IPS-20b (cell line): ENCODE measurements at regions not wholly inside any gene's neighbourhood (a gene's known extent, or its start where the extent isn't known, plus 50 kb on each side); places are given as distances from the start of the nearest gene placed in this dataset.

Experiments
- H3K27ac ChIP-seq: one replicate; pipeline ENCODE4 v1.5.1; 2013; ENCODE audit warnings: low read length
- H3K27me3 ChIP-seq: 2 replicates; pipeline ENCODE4 v1.6.1; 2013; ENCODE audit warnings: mild to moderate bottlenecking, low read length, inconsistent platforms; ENCODE audit not compliant: insufficient read depth
- H3K36me3 ChIP-seq: 2 replicates; pipeline ENCODE4 v1.6.1; 2013; ENCODE audit warnings: low read depth, mild to moderate bottlenecking, inconsistent platforms, low read length, moderate library complexity; ENCODE audit not compliant: insufficient read depth
- H3K4me1 ChIP-seq: 2 replicates; pipeline ENCODE4 v1.6.1; 2013; ENCODE audit warnings: mild to moderate bottlenecking, control low read depth, inconsistent platforms, low read length, moderate library complexity; ENCODE audit not compliant: insufficient read depth
- H3K4me3 ChIP-seq: 2 replicates; pipeline ENCODE4 v1.5.1; 2013; ENCODE audit warnings: mild to moderate bottlenecking, low read length, inconsistent platforms
- H3K9ac ChIP-seq: 2 replicates; pipeline ENCODE4 v1.6.1; 2013; ENCODE audit warnings: low read depth, mild to moderate bottlenecking, inconsistent platforms, low read length, moderate library complexity
- H3K9me3 ChIP-seq: 2 replicates; pipeline ENCODE4 v1.6.1; 2013; ENCODE audit warnings: mild to moderate bottlenecking, low read depth, low read length, inconsistent platforms; ENCODE audit not compliant: insufficient read depth

GRCh38 chr15:87618203-87618725, 638.3 kb downstream of the NTRK3 start:
- H3K4me3 ChIP-seq = no peak overlapping the region
- no peak overlapping the region for H3K9ac ChIP-seq
- H3K4me1 ChIP-seq = peaks cover 3% of the 10 kb centered on the region
- H3K27ac ChIP-seq = no peak overlapping the region
- H3K27me3 ChIP-seq = no peaks in the 10 kb centered on the region
- no peaks in the 10 kb centered on the region for H3K9me3 ChIP-seq
- no peaks in the 10 kb centered on the region for H3K36me3 ChIP-seq

- Histone ChIP-seq H3K4me3 (no peak overlapping the region), H3K4me1 (peaks cover 3% of the 10 kb centered on the region; the same call in 1 of the 2 replicates), H3K27me3 (no peaks in the 10 kb centered on the region), H3K27ac (no peak overlapping the region), H3K9me3 (no peaks in the 10 kb centered on the region), H3K9ac (no peak overlapping the region), H3K36me3 (no peaks in the 10 kb centered on the region)
These were observed 641.8 kb downstream of the NTRK3 start for GRCh38 chr15:87614704-87615103.

DNA sequence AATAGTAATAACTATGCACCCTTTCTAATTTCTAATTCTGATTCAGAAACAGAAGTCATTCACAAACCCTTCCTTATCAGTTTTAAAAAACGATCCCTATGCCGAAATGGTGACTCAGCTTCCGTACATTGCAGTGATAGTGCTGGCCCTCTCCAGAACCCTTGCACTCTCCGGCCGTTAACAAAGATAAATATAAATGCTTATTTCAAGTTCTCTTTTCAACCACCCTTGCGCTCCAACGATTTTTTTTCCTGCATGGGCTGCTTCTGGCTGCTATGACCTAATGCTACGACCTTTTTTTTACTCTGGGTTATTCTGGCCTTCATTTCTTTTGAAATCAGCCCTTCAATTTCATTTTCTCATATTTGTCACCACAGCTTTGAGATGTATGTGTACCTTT, 646.2 kb downstream of the NTRK3 start:
- no peaks in the 10 kb centered on the region for H3K36me3 ChIP-seq
- H3K27ac ChIP-seq = no peak overlapping the region
- H3K27me3 ChIP-seq = no peaks in the 10 kb centered on the region
- no peaks in the 10 kb centered on the region for H3K4me1 ChIP-seq
- H3K9ac ChIP-seq = no peak overlapping the region
- H3K9me3 ChIP-seq = no peaks in the 10 kb centered on the region
- no peak overlapping the region for H3K4me3 ChIP-seq

DNA sequence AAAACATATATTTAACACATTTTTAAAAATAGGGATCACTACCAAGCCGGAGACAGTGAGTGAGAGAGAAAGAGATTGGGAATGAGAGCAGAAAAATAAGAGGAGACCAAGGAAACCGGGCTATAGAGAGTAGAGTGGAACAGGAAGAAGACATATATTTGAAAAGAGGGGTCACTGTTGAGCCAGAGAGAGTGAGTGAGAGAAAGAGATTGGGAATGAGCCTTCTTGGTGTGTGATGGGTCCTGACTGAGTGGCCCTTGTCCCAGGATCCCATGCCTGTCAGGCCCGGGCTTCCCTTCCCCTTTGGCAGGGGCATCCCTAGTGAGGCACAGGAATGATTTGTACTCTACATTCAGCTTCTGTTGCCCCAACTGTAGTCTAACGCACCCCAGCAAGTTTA, 646.6 kb downstream of the NTRK3 start:
- H3K4me1 ChIP-seq = no peaks in the 10 kb centered on the region
- H3K9me3 ChIP-seq = no peaks in the 10 kb centered on the region
- no peak overlapping the region for H3K4me3 ChIP-seq
- H3K27me3 ChIP-seq = no peaks in the 10 kb centered on the region
- no peaks in the 10 kb centered on the region for H3K36me3 ChIP-seq
- H3K27ac ChIP-seq = no peak overlapping the region
- H3K9ac ChIP-seq = no peak overlapping the region

GRCh38 chr15:87609474-87609873, 647.1 kb downstream of the NTRK3 start:
- no peaks in the 10 kb centered on the region for H3K9me3 ChIP-seq
- H3K27me3 ChIP-seq = no peaks in the 10 kb centered on the region
- H3K36me3 ChIP-seq = no peaks in the 10 kb centered on the region
- no peaks in the 10 kb centered on the region for H3K4me1 ChIP-seq
- no peak overlapping the region for H3K9ac ChIP-seq
- no peak overlapping the region for H3K27ac ChIP-seq
- no peak overlapping the region for H3K4me3 ChIP-seq

DNA sequence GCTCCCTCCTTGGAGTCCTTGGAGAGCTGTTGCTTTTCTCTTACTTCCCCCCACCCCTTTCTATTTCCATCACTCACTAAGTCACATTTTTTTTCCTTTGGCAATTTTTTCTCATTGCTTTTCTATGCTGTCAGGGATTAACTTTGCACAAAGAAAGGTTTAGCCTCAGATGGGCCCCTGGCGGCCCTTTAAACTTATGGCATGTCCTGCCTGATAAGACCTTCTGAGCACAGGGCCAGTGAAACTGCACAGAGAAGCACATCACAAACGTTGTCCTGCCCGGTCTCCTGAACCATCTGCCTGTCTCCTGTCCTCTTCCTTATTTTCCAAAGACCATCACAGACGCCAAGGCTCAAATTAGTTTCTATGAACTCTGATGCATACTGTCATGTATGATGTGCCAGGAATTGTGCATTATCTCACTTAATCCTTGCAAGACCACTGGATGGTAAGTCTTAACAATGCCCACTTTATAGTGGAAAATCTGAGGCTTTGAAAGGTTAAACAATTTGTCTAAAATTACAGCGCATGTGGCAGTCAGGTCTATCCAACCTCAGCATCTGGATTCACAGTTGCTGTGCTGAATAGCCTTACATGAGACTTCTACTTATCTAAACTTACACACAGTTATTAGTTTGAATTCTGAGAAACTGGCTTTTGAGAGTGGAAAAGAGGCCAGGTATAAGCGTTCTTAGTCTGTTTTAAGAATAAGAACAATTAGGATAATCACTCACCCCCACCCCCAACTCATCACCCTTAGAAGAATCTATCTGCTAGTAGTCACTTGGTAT, 648.1 kb downstream of the NTRK3 start:
- Histone ChIP-seq H3K4me3 (no peak overlapping the region), H3K27ac (no peak overlapping the region), H3K36me3 (no peaks in the 10 kb centered on the region), H3K9me3 (no peaks in the 10 kb centered on the region), H3K4me1 (no peaks in the 10 kb centered on the region), H3K9ac (no peak overlapping the region), H3K27me3 (no peaks in the 10 kb centered on the region)

DNA sequence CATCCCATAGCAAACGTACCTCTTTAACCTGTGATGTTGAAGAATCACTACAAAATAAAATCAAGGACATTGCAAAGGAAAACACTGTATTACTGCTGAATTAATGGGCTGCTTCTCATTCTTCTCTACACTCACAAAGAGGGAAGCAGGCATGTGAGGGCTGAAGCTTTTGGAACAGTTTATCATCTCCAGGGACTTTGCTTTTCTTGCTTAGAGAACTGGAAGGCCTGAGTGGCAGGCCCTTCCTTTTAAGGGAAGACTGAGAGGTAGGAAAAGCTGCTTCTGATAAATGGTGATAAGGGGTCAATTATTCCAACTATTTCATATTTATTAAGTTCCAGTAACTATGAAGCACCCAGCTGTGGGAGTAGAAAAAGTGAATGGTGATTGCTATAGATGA, 649.6 kb downstream of the NTRK3 start:
- no peaks in the 10 kb centered on the region for H3K9me3 ChIP-seq
- H3K36me3 ChIP-seq = no peaks in the 10 kb centered on the region
- no peaks in the 10 kb centered on the region for H3K27me3 ChIP-seq
- no peak overlapping the region for H3K9ac ChIP-seq
- no peak overlapping the region for H3K27ac ChIP-seq
- no peaks in the 10 kb centered on the region for H3K4me1 ChIP-seq
- no peak overlapping the region for H3K4me3 ChIP-seq

DNA sequence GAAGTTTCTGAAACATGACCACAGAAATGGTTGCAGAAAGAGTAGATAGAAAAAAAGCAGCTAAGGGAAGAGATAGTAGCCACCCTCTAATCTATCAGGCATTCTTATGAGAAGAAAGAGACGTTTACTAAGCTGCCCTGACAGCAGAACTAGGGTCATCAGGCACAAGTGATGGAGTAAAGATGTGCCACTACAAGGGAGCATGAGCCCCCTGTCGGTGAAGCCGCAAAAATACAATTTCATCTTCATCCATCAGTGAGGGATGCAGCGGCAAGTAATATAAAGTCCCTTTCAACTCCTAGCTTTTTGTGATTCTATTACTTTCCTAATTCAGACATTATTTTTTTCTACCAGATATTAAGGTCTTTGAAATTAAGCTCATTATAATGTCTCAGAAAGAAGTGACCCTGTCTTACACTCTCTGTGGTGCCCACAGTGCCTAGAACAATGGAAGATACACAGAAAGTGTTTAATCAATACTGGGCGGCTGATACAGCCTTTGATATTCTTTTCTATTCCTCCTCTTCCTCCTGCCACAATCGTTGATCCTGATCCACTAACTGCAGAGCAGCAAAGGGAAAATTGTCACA, 651.6 kb downstream of the NTRK3 start:
- H3K36me3 ChIP-seq = no peaks in the 10 kb centered on the region
- H3K9me3 ChIP-seq = no peaks in the 10 kb centered on the region
- no peak overlapping the region for H3K9ac ChIP-seq
- no peaks in the 10 kb centered on the region for H3K27me3 ChIP-seq
- no peak overlapping the region for H3K4me3 ChIP-seq
- H3K4me1 ChIP-seq = no peaks in the 10 kb centered on the region
- H3K27ac ChIP-seq = no peak overlapping the region

DNA sequence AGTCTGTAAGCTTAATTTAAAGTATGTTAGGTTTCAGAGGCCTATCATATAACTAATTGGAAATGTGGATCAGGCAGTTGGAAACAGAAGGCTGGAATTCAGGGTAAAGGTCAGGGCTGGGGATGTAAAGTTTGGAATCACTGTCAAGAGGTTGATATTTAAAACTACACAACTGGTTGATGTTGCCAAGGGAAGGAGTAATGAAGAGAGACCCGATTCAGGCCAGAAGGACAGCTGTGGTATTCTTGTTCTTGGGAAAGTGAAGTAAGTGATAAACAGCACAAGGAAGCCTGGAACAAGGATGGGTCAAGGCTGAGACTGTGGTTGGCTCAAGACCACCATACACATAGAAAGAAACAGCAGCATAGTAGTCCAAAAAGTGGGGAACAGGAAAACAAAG, 654.2 kb downstream of the NTRK3 start:
- no peak overlapping the region for H3K27ac ChIP-seq
- no peaks in the 10 kb centered on the region for H3K27me3 ChIP-seq
- no peaks in the 10 kb centered on the region for H3K36me3 ChIP-seq
- no peak overlapping the region for H3K4me3 ChIP-seq
- no peaks in the 10 kb centered on the region for H3K4me1 ChIP-seq
- H3K9ac ChIP-seq = no peak overlapping the region
- no peaks in the 10 kb centered on the region for H3K9me3 ChIP-seq

DNA sequence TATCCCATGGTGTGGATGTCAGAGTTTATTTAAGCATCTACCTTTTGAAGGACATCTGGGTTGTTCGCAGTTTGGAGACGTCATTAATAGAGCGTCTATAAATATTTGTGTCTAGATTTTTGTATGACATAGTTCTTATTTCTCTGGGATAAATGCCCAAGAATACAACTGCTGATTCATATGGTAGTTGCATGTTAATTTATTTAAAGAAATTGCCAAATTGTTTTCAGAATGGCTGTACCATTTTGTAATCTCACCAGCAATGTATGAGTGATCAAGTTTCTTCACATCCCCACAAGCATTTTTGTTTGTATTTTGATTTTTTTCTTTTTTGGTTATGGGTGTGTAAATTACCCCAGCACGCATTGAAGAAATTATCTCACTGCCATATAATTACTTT, 656.9 kb downstream of the NTRK3 start:
- no peak overlapping the region for H3K27ac ChIP-seq

GRCh38 chr15:87597346-87598052, 659.0 kb downstream of the NTRK3 start:
- Histone ChIP-seq H3K9me3 (no peaks in the 10 kb centered on the region), H3K4me3 (no peak overlapping the region), H3K4me1 (no peaks in the 10 kb centered on the region), H3K9ac (no peak overlapping the region), H3K27ac (no peak overlapping the region), H3K27me3 (no peaks in the 10 kb centered on the region), H3K36me3 (no peaks in the 10 kb centered on the region)

More for the DNA sequence above, 656.9 kb downstream of the NTRK3 start:
- H3K4me1 ChIP-seq = no peaks in the 10 kb centered on the region
- H3K9me3 ChIP-seq = no peaks in the 10 kb centered on the region
- H3K27me3 ChIP-seq = no peaks in the 10 kb centered on the region
- no peak overlapping the region for H3K9ac ChIP-seq
- H3K4me3 ChIP-seq = no peak overlapping the region
- no peaks in the 10 kb centered on the region for H3K36me3 ChIP-seq

GRCh38 chr15:87591582-87591981, 665.0 kb downstream of the NTRK3 start:
- H3K4me1 ChIP-seq = no peaks in the 10 kb centered on the region
- H3K27me3 ChIP-seq = no peaks in the 10 kb centered on the region
- H3K4me3 ChIP-seq = no peak overlapping the region
- no peak overlapping the region for H3K9ac ChIP-seq
- no peaks in the 10 kb centered on the region for H3K36me3 ChIP-seq
- H3K27ac ChIP-seq = no peak overlapping the region
- H3K9me3 ChIP-seq = no peaks in the 10 kb centered on the region
